Upper lobe of left lung (tissue), 6 donors: ENCODE measurements at regions not wholly inside any gene's neighbourhood (a gene's known extent, or its start where the extent isn't known, plus 50 kb on each side); places are given as distances from the start of the nearest gene placed in this dataset.

Source experiments
- ATAC-seq, 2 donors: fragments of 200-7000 bp; cut with Tn5 transposase; one replicate each; pipeline ENCODE4 v1.9.1; 2022; ENCODE audit warnings: mild to moderate bottlenecking in 2 of 2, moderate library complexity in 2 of 2; ENCODE audit not compliant: low FRiP score in 2 of 2
- DNase-seq, 2 donors: peaks; one replicate each; pipeline ENCODE4 v3.0.0-alpha.2; 2019 to 2020
- H3K27ac ChIP-seq, 4 donors: fragments of 200-600 bp; sonication (generic); one replicate each; pipeline ENCODE4 v1.5.1; 2016 to 2019
- H3K27me3 ChIP-seq, 4 donors: fragments of 200-600 bp; sonication (generic); one replicate each; pipeline ENCODE4 v1.5.1; 2017 to 2019
- H3K36me3 ChIP-seq, 4 donors: fragments of 200-600 bp; sonication (generic); one replicate each; pipeline ENCODE4 v1.5.1; 2016 to 2019
- H3K4me1 ChIP-seq, 4 donors: fragments of 200-600 bp; sonication (generic); one replicate each; pipeline ENCODE4 v1.5.1; 2018 to 2019
- H3K4me3 ChIP-seq, 4 donors: fragments of 200-600 bp; sonication (generic); one replicate each; pipeline ENCODE4 v1.5.1; 2017 to 2019; ENCODE audit warnings: mild to moderate bottlenecking in 2 of 4, moderate library complexity in 1 of 4
- H3K9me3 ChIP-seq, 4 donors: fragments of 200-600 bp; sonication (generic); one replicate each; pipeline ENCODE4 v1.5.1; 2018 to 2019
- EP300 ChIP-seq, 4 donors: sonication (generic); formaldehyde crosslinking; IDR thresholded peaks; one replicate each; pipeline ENCODE4 v1.5.1; 2017; ENCODE audit warnings: antibody characterized with exemption in 4 of 4, control low read depth in 2 of 4
- POLR2A ChIP-seq, 4 donors: fragments of 450-650 bp; IDR thresholded peaks; one replicate each; pipeline ENCODE4 v1.5.1; 2016 to 2017; ENCODE audit warnings: antibody characterized with exemption in 4 of 4, mild to moderate bottlenecking in 2 of 4
- POLR2AphosphoS5 ChIP-seq, 2 donors: sonication (generic); formaldehyde crosslinking; IDR thresholded peaks; one replicate each; pipeline ENCODE4 v1.5.1; 2017; ENCODE audit warnings: antibody characterized with exemption in 2 of 2
- WGBS, 2 donors: methylation state at CpG; one replicate each; pipeline ENCODE4 v1.1.5; 2017 to 2018; 5-methylcytosine and 5-hydroxymethylcytosine counted together
- TF ChIP-seq, protein P1 (sequence below), 6 experiments: fragments of 450-650 bp in 4 of 6; fragments of 200-600 bp in 2 of 6; sonication (generic) in 2 of 6; IDR thresholded peaks; one replicate each; pipeline ENCODE4 v1.5.1; 2016 to 2019; ENCODE audit warnings: antibody characterized with exemption in 6 of 6
- donor health status: DM: no; HTN: no; CAD: no; lungs with moderate emphysema.
- donor health status: DM: no; HTN: yes; CAD: no; lungs with severe emphysema.

DNA sequence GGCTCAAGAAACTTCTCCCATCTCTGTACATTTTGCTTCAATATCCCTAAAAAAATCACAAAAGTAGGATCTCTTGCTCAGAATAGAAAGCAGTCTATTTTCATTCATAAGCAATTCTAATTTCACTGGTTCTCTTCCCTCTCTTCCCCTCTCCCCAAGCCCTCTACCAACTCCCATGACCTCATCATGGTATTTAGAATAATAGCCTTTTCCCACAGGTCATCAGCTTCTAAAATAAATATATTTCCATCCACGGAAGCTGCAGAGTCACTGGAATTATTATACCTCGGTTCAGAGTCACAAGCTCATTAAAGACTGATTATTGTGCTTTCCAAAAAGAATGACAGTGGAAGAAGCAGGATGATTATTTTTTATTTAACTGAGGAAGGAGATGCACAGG, 84.2 kb upstream of the ADRA1B start:
- DNase-seq (no peak), ATAC-seq (no peak)
- WGBS, 2 donors = 79 to 82% methylated on average over 2 of the region's 2 CpGs
- TF ChIP-seq POLR2AphosphoS5 (IDR thresholded peaks at IDR 0.05) (no peak), POLR2A (IDR thresholded peaks at IDR 0.05) (no peak)
- Histone ChIP-seq H3K27ac (no peak overlapping the region), H3K27me3 (no peaks in the 10 kb centered on the region), H3K4me1 (peaks cover 0 to 4% (median 0%) of the 10 kb centered on the region in 4 donors), H3K4me3 (no peak overlapping the region), H3K9me3 (no peaks in the 10 kb centered on the region), H3K36me3 (no peaks in the 10 kb centered on the region)

DNA sequence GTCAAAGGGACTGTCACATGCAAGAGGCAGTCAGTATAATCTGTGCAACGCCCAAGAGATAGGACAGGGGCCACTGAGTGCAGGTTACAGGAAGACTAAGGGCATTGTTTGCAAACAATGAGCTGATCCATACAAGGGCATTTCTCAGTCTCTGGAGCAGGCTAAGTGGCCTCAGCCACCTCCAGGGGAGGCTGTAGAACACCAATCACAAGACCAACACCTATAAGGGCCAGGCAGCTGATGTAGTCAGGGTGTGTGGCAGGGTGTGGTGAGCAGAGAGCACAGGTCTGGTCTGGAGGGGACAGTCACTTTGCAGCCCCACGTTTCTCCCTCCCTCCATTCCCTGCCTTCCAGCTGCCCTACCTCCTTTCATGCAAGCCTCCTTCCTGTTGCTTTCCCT, 83.2 kb upstream of the ADRA1B start:
- H3K27me3 ChIP-seq = no peaks in the 10 kb centered on the region
- ATAC-seq (no peak), DNase-seq (no peak)
- H3K9me3 ChIP-seq = no peaks in the 10 kb centered on the region
- WGBS, 2 donors = 54 to 63% methylated on average over 2 of the region's 2 CpGs
- TF ChIP-seq POLR2A (IDR thresholded peaks at IDR 0.05) (no peak), EP300 (IDR thresholded peaks at IDR 0.05) (no peak), POLR2AphosphoS5 (IDR thresholded peaks at IDR 0.05) (no peak)
- TF ChIP-seq, protein P1, sequence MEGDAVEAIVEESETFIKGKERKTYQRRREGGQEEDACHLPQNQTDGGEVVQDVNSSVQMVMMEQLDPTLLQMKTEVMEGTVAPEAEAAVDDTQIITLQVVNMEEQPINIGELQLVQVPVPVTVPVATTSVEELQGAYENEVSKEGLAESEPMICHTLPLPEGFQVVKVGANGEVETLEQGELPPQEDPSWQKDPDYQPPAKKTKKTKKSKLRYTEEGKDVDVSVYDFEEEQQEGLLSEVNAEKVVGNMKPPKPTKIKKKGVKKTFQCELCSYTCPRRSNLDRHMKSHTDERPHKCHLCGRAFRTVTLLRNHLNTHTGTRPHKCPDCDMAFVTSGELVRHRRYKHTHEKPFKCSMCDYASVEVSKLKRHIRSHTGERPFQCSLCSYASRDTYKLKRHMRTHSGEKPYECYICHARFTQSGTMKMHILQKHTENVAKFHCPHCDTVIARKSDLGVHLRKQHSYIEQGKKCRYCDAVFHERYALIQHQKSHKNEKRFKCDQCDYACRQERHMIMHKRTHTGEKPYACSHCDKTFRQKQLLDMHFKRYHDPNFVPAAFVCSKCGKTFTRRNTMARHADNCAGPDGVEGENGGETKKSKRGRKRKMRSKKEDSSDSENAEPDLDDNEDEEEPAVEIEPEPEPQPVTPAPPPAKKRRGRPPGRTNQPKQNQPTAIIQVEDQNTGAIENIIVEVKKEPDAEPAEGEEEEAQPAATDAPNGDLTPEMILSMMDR (IDR thresholded peaks at IDR 0.05) = no peak
- no peaks in the 10 kb centered on the region for H3K4me1 ChIP-seq
- no peak overlapping the region for H3K27ac ChIP-seq
- H3K36me3 ChIP-seq = no peaks in the 10 kb centered on the region
- no peak overlapping the region for H3K4me3 ChIP-seq

DNA sequence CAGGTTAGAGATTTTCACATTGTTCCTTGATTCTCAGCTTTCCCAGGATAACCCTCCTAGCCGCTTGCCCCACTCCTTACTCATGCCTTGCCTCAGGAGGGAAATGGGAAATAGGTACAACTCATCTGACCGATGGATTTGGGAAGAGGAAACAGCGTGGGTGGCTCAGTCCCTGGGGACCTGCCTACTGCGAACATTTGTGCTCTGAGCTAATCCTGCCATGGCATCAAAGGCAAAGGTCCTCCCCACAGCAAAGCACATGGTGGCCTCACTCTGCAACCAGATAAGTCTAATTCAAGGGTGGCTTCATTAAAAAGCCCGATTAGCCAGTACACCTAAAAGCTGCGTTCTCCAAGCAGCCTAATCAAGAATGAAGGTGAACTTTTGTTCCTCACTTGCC, 82.4 kb upstream of the ADRA1B start:
- WGBS, 2 donors = 72 to 81% methylated on average over 4 to 6 of the region's 6 CpGs
- no peak for ATAC-seq
- no peaks in the 10 kb centered on the region for H3K27me3 ChIP-seq

DNA sequence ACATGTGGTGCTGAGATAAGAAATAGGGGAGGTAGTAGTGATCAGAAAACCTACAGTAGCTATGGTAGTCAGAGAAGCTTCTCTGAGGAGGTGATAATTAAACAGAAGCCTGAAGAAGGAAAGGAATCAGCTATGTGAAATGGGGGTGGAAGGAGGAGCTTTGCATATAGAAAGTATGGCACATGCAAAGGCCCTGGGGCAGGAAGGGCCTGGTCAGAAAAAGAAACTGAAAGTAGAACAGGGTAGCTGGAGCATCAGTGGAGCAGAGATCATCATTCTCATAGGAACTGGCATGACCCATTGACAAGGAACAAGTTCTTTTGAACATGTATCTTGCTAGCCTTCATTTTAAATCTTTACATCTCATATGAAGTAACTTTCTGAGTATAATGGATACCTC, 80.7 kb upstream of the ADRA1B start:
- no peak overlapping the region for H3K4me3 ChIP-seq
- no peaks in the 10 kb centered on the region for H3K36me3 ChIP-seq
- no peak for TF ChIP-seq POLR2A (IDR thresholded peaks at IDR 0.05)
- TF ChIP-seq, protein P1 (IDR thresholded peaks at IDR 0.05) = no peak
- TF ChIP-seq POLR2AphosphoS5 (IDR thresholded peaks at IDR 0.05) = no peak
- no peak for TF ChIP-seq EP300 (IDR thresholded peaks at IDR 0.05)
- DNase-seq (no peak), ATAC-seq (no peak)
- no peaks in the 10 kb centered on the region for H3K27me3 ChIP-seq
- H3K27ac ChIP-seq = no peak overlapping the region
- no peaks in the 10 kb centered on the region for H3K9me3 ChIP-seq
- no peaks in the 10 kb centered on the region for H3K4me1 ChIP-seq

More for the DNA sequence above, 82.4 kb upstream of the ADRA1B start:
- Histone ChIP-seq H3K4me1 (no peaks in the 10 kb centered on the region), H3K36me3 (no peaks in the 10 kb centered on the region), H3K27ac (no peak overlapping the region), H3K9me3 (no peaks in the 10 kb centered on the region), H3K4me3 (no peak overlapping the region)
- DNase-seq = no peak
- TF ChIP-seq POLR2AphosphoS5 (IDR thresholded peaks at IDR 0.05) (no peak), POLR2A (IDR thresholded peaks at IDR 0.05) (no peak), EP300 (IDR thresholded peaks at IDR 0.05) (no peak)
- TF ChIP-seq, protein P1 (IDR thresholded peaks at IDR 0.05) = no peak

DNA sequence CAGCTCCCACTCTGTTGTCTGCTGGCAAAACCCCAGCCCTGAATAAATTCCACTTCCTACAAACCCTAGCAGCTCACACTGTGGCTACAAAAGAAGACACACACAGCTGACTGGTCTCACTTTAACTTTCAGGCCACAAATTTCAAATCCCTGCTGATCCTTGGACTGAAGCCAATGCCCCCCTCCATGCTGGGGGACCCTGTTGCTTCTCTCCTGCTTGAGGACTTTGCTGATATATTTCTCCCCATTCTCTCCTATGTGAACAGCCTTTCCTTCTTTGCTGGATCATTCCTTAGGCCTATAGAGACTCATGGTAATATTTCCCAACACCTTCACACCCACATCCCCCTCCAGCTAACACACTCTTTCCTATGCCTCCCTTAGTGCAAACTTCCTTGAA, 79.6 kb upstream of the ADRA1B start:
- no peaks in the 10 kb centered on the region for H3K36me3 ChIP-seq
- no peaks in the 10 kb centered on the region for H3K4me1 ChIP-seq
- TF ChIP-seq EP300 (IDR thresholded peaks at IDR 0.05) (no peak), POLR2A (IDR thresholded peaks at IDR 0.05) (no peak), POLR2AphosphoS5 (IDR thresholded peaks at IDR 0.05) (no peak)
- TF ChIP-seq, protein P1 (IDR thresholded peaks at IDR 0.05) = no peak
- no peak overlapping the region for H3K4me3 ChIP-seq
- H3K27ac ChIP-seq = no peak overlapping the region
- DNase-seq (no peak), ATAC-seq (no peak)
- no peaks in the 10 kb centered on the region for H3K9me3 ChIP-seq
- no peaks in the 10 kb centered on the region for H3K27me3 ChIP-seq
